PC-3 (cell line): ENCODE measurements at regions not wholly inside any gene's neighbourhood (a gene's known extent, or its start where the extent isn't known, plus 50 kb on each side); places are given as distances from the start of the nearest gene placed in this dataset.

ENCODE experiments used
- ATAC-seq: fragments of 200-7000 bp; cut with Tn5 transposase; 2 replicates; pipeline ENCODE4 v1.9.1; 2020; ENCODE audit warnings: mild to moderate bottlenecking, moderate library complexity
- BruUV-seq: library from RNA; stranded (reverse); fragments of 400-500 nt; replicated peaks from 2 replicates; lab custom pipeline; 2021; lab: Mats Ljungman, UMichigan
- CTCF ChIA-PET: fragments of 300-600 bp; sonication (Branson Sonifier 250); formaldehyde crosslinking; loops from one replicate; lab custom pipeline; 2022; ENCODE audit warnings: antibody characterized with exemption; lab: Charles Lee
- POLR2A ChIA-PET: fragments of 300-600 bp; sonication (Branson Sonifier 250); formaldehyde crosslinking; loops from one replicate; lab custom pipeline; 2022; ENCODE audit warnings: antibody characterized with exemption; ENCODE audit not compliant: unreplicated experiment; lab: Charles Lee
- DNase-seq: peaks from one replicate; pipeline ENCODE4 v3.0.0-alpha.2; 2015
- H2AFZ ChIP-seq: fragments of 300-600 bp; sonication (generic); 2 replicates; pipeline ENCODE4 v1.6.0; 2016; ENCODE audit warnings: antibody characterized with exemption, low read length
- H3F3A ChIP-seq: fragments of 300-600 bp; sonication (generic); one replicate; pipeline ENCODE4 v1.6.0; 2017; ENCODE audit warnings: antibody characterized with exemption, low read length, control low read depth, mild to moderate bottlenecking; ENCODE audit not compliant: unreplicated experiment
- H3K27ac ChIP-seq: fragments of 300-600 bp; sonication (generic); 2 replicates; pipeline ENCODE4 v1.5.1; 2016; ENCODE audit warnings: mild to moderate bottlenecking, low read length
- H3K27me3 ChIP-seq: fragments of 300-600 bp; sonication (generic); 2 replicates; pipeline ENCODE4 v1.6.1; 2016; ENCODE audit warnings: low read length, mixed read lengths
- H3K36me3 ChIP-seq: fragments of 300-600 bp; sonication (generic); 2 replicates; pipeline ENCODE4 v1.6.1; 2016; ENCODE audit warnings: low read depth, mixed run types, low read length, mixed read lengths
- H3K4me1 ChIP-seq: fragments of 300-600 bp; sonication (generic); 2 replicates; pipeline ENCODE4 v1.5.1; 2016; ENCODE audit warnings: low read length; ENCODE audit not compliant: insufficient read depth
- H3K4me2 ChIP-seq: fragments of 300-600 bp; sonication (generic); 2 replicates; pipeline ENCODE4 v1.6.0; 2016; ENCODE audit warnings: low read length
- H3K4me3 ChIP-seq: fragments of 300-600 bp; sonication (generic); 2 replicates; pipeline ENCODE4 v1.5.1; 2016; ENCODE audit warnings: mild to moderate bottlenecking, low read length, mixed read lengths
- H3K79me2 ChIP-seq: fragments of 300-600 bp; sonication (generic); 2 replicates; pipeline ENCODE4 v1.6.1; 2017; ENCODE audit warnings: low read length, mixed read lengths
- H3K9ac ChIP-seq: fragments of 300-600 bp; sonication (generic); 2 replicates; pipeline ENCODE4 v1.6.0; 2016; ENCODE audit warnings: mild to moderate bottlenecking, low read length
- H3K9me2 ChIP-seq: fragments of 300-600 bp; sonication (generic); replicated peaks from 2 replicates; pipeline ENCODE4 v1.6.1; 2016; ENCODE audit warnings: mixed run types, low read length, mixed read lengths
- H3K9me3 ChIP-seq: fragments of 300-600 bp; sonication (generic); 2 replicates; pipeline ENCODE4 v1.6.1; 2016; ENCODE audit warnings: low read length, mixed read lengths
- H4K20me1 ChIP-seq: fragments of 300-600 bp; sonication (generic); 2 replicates; pipeline ENCODE4 v1.6.1; 2016; ENCODE audit warnings: low read length, mixed read lengths
- EZH2 ChIP-seq: fragments of 300-600 bp; sonication (generic); IDR thresholded peaks from one replicate; pipeline ENCODE4 v1.6.1; 2017; ENCODE audit warnings: antibody characterized with exemption, mild to moderate bottlenecking, low read length; ENCODE audit not compliant: unreplicated experiment
- EZH2phosphoT487 ChIP-seq: fragments of 300-600 bp; sonication (generic); IDR thresholded peaks from 2 replicates; pipeline ENCODE4 v1.6.1; 2018; ENCODE audit warnings: mild to moderate bottlenecking, antibody characterized with exemption, low read length, borderline replicate concordance
- intact Hi-C: fragments of 100-400 bp; cut with micrococcal nuclease; formaldehyde crosslinking; loops from 2 replicates; pipeline ENCODE4 v1.9.0; 2023
- TF ChIP-seq, protein P1 (sequence below): fragments of 300-600 bp; sonication (generic); conservative IDR thresholded peaks from 2 replicates; pipeline ENCODE4 v1.5.1; 2017; ENCODE audit warnings: antibody characterized with exemption, low read depth, mild to moderate bottlenecking, low read length

DNA sequence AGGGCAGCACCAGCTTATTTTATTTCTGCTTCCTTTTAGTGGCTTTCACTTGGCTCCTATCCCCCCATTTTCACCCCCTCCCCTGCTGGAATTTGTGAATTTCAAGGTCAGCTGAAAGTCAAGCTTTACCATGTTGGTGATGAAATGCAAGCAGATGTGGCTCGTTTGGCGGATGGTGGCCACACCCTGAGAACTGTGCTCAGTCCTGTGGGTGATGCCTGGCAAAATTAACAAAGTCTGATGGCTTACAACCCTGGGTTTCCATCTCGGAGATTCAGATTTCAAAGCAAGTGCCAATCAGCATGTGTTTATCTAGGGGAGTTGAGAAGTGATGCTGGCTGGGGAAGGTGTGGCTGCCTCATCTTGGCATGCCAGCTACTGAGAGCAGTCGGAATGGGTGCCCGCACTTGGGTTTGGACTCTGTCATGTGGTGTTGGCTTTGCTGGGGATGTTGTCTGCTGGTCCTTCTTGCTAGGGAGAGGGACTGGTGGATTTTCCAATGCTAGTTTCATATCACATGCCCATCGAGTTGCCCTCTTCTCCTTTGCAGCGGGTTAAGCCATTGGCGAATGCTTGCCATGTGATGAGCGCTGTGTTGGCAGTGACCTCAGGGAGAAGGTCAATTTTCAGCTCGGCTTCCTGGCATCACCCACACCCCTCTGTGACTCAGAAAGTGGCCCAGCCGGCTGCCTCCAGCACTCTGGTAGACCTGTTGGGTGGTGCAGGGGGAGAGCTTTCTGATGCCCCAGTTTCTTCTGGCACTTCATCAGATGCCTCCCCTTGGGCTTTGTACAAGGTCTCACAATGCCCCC, 77.0 kb upstream of the PITX1 start:
- H3K9ac ChIP-seq: no peak overlapping the region
- ATAC-seq (0 out of 2 replicates have a peak, but pooled peaks have one; percentile 20), DNase-seq (peak; percentile 30)
- H3K27ac ChIP-seq: no peak overlapping the region
- intact Hi-C loops: no loop called here
- H4K20me1 ChIP-seq: no peaks in the 10 kb centered on the region
- H3K79me2 ChIP-seq: no peaks in the 10 kb centered on the region
- BruUV-seq: no TSS peak
- H3K4me1 ChIP-seq: peaks cover 8% of the 10 kb centered on the region
- H3K9me2 ChIP-seq: no peaks in the 10 kb centered on the region
- H2AFZ ChIP-seq: no peak overlapping the region
- no peaks in the 10 kb centered on the region for H3K36me3 ChIP-seq
- ChIA-PET CTCF (no interaction called here), POLR2A (interaction anchor here (0.6 kb wide), 1 partner anchor 100 kb away, joined by 5 read pairs; no protein-coding TSS in a partner anchor)
- H3F3A ChIP-seq: no peaks in the 10 kb centered on the region
- H3K4me2 ChIP-seq: peak overlapping the region; percentile 28; the same call in 1 of the 2 replicates
- H3K4me3 ChIP-seq: no peak overlapping the region
- no peak for TF ChIP-seq EZH2
- TF ChIP-seq, protein P1, sequence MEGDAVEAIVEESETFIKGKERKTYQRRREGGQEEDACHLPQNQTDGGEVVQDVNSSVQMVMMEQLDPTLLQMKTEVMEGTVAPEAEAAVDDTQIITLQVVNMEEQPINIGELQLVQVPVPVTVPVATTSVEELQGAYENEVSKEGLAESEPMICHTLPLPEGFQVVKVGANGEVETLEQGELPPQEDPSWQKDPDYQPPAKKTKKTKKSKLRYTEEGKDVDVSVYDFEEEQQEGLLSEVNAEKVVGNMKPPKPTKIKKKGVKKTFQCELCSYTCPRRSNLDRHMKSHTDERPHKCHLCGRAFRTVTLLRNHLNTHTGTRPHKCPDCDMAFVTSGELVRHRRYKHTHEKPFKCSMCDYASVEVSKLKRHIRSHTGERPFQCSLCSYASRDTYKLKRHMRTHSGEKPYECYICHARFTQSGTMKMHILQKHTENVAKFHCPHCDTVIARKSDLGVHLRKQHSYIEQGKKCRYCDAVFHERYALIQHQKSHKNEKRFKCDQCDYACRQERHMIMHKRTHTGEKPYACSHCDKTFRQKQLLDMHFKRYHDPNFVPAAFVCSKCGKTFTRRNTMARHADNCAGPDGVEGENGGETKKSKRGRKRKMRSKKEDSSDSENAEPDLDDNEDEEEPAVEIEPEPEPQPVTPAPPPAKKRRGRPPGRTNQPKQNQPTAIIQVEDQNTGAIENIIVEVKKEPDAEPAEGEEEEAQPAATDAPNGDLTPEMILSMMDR: no peak
- TF ChIP-seq EZH2phosphoT487: no peak
- H3K27me3 ChIP-seq: no peaks in the 10 kb centered on the region
- no peaks in the 10 kb centered on the region for H3K9me3 ChIP-seq

DNA sequence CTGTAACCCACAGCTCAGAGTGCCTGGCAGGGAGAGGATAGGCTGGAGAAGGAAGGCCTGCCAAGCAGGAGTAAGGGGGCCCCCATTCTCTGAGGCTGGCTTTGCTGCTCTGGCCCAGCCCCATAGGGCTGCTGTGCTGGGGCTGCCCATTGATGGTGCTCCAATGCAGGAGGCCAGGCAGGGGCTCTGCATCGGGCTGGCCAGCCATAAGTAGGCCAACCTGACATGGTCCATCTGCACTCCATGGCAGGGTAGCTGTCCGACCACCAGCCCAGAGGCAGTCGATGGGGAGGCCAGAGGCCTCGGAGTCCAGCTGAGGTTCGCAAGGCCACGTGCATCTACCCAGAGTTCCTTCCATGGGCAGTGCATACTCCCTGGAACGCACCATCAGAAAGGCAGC, 75.0 kb upstream of the PITX1 start:
- peaks cover 8% of the 10 kb centered on the region for H3K4me1 ChIP-seq
- intact Hi-C loops: no loop called here
- ChIA-PET POLR2A (interaction anchor here (0.6 kb wide), 1 partner anchor 1917 kb away, joined by 5 read pairs; no protein-coding TSS in a partner anchor), CTCF (no interaction called here)
- H3K27me3 ChIP-seq: no peaks in the 10 kb centered on the region
- TF ChIP-seq EZH2 (no peak), EZH2phosphoT487 (no peak)
- TF ChIP-seq, protein P1: no peak
- no peak overlapping the region for H3K9ac ChIP-seq
- H3K79me2 ChIP-seq: no peaks in the 10 kb centered on the region
- no peaks in the 10 kb centered on the region for H4K20me1 ChIP-seq
- H3F3A ChIP-seq: no peaks in the 10 kb centered on the region
- no peak overlapping the region for H2AFZ ChIP-seq
- no TSS peak for BruUV-seq
- no peak overlapping the region for H3K4me3 ChIP-seq
- H3K9me2 ChIP-seq: no peaks in the 10 kb centered on the region
- DNase-seq (no peak), ATAC-seq (no peak)
- H3K27ac ChIP-seq: no peak overlapping the region
- H3K4me2 ChIP-seq: no peak overlapping the region
- H3K9me3 ChIP-seq: no peaks in the 10 kb centered on the region
- H3K36me3 ChIP-seq: no peaks in the 10 kb centered on the region

DNA sequence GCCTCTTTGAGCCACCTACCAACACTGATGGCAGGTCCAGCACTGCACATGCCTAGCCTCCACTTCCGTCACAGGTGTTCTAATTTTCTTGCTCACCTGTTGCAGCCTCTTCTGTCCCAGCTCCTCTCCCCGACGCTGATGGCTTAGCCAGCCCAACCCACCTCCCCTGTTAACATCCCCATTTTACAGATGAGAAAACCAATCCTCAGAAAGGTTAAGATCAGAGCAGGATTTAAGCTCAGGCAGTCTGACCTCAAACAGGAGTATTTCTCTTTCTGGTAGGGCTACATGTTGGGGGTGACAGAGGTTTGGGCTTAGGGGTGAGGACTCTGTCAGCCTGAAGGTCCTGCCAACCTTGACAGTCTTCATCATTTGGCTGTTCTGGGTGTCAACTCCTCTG, 74.5 kb upstream of the PITX1 start:
- no peak overlapping the region for H3K27ac ChIP-seq
- no peaks in the 10 kb centered on the region for H4K20me1 ChIP-seq
- no peak overlapping the region for H3K9ac ChIP-seq
- H3F3A ChIP-seq: no peaks in the 10 kb centered on the region
- H3K36me3 ChIP-seq: no peaks in the 10 kb centered on the region
- no peak for ATAC-seq
- no peak overlapping the region for H3K4me2 ChIP-seq
- POLR2A ChIA-PET: no interaction called here
- H3K9me3 ChIP-seq: no peaks in the 10 kb centered on the region
- no peaks in the 10 kb centered on the region for H3K27me3 ChIP-seq
- no peaks in the 10 kb centered on the region for H3K9me2 ChIP-seq
- BruUV-seq: no TSS peak
- H3K79me2 ChIP-seq: no peaks in the 10 kb centered on the region
- H2AFZ ChIP-seq: no peak overlapping the region
- TF ChIP-seq EZH2: no peak
- TF ChIP-seq EZH2phosphoT487: no peak
- TF ChIP-seq, protein P1: no peak
- intact Hi-C loops: no loop called here
- H3K4me3 ChIP-seq: no peak overlapping the region
- H3K4me1 ChIP-seq: peaks cover 8% of the 10 kb centered on the region
- no peak for DNase-seq
- CTCF ChIA-PET: no interaction called here
